Body of pancreas (tissue), 4 donors: ENCODE measurements at regions not wholly inside any gene's neighbourhood (a gene's known extent, or its start where the extent isn't known, plus 50 kb on each side); places are given as distances from the start of the nearest gene placed in this dataset.

Experiments
- ATAC-seq: fragments of 150-250 bp; one replicate; pipeline ENCODE4 v1.9.1; 2016
- DNase-seq, 4 donors: peaks; one replicate each; pipeline ENCODE4 v3.0.0-alpha.2; 2019
- H3K27ac ChIP-seq, 4 donors: fragments of 200-600 bp; sonication (generic); 1 replicate in 3 of 4; 2 replicates in 1 of 4; pipeline versions ENCODE4 v1.5.1 to v1.6.1; 2016 to 2019; ENCODE audit warnings: mild to moderate bottlenecking in 1 of 4, mixed read lengths in 1 of 4, moderate library complexity in 1 of 4
- H3K27me3 ChIP-seq, 2 donors: fragments of 200-600 bp; sonication (generic); one replicate each; pipeline ENCODE4 v1.6.0; 2016; ENCODE audit warnings: mild to moderate bottlenecking in 1 of 2
- H3K36me3 ChIP-seq, 2 donors: fragments of 200-600 bp; sonication (generic); replicated peaks in 1 of 2; 2 replicates each; pipeline ENCODE4 v1.5.1; 2016; ENCODE audit warnings: low read depth in 2 of 2; ENCODE audit not compliant: insufficient read depth in 1 of 2
- H3K4me1 ChIP-seq: fragments of 200-600 bp; sonication (generic); one replicate; pipeline ENCODE4 v1.6.0; 2016
- H3K4me3 ChIP-seq, 2 donors: fragments of 200-600 bp; sonication (generic); 1 replicate in 1 of 2; 2 replicates in 1 of 2; pipeline ENCODE4 v1.5.1; 2016 to 2019
- H3K9me3 ChIP-seq, 3 donors: fragments of 200-600 bp; sonication (generic); 1 replicate in 2 of 3; 2 replicates in 1 of 3; pipeline ENCODE4 v1.5.1; 2016
- CTCF ChIP-seq, 7 experiments: fragments of 450-650 bp in 4 of 7; fragments of 200-600 bp in 3 of 7; sonication (generic) in 3 of 7; IDR thresholded peaks; one replicate each; pipeline ENCODE4 v1.5.1; 2016 to 2019; ENCODE audit warnings: antibody characterized with exemption in 7 of 7
- POLR2A ChIP-seq, 3 donors: fragments of 450-650 bp; IDR thresholded peaks; one replicate each; pipeline ENCODE4 v1.6.1; 2016; ENCODE audit warnings: antibody characterized with exemption in 3 of 3, mild to moderate bottlenecking in 2 of 3
- WGBS, 2 donors: methylation state at CpG; one replicate each; pipeline ENCODE4 v1.1.5; 2017; 5-methylcytosine and 5-hydroxymethylcytosine counted together
- intact Hi-C: fragments of 100-400 bp; cut with DNase I; formaldehyde crosslinking; loops from one replicate; pipeline ENCODE4 v1.15.1; 2023

- no peaks in the 10 kb centered on the region for H3K27me3 ChIP-seq
- TF ChIP-seq CTCF (IDR thresholded peaks at IDR 0.05) (no peak), POLR2A (IDR thresholded peaks at IDR 0.05) (no peak)
- WGBS, 2 donors = 17 to 53% methylated on average over 2 of the region's 2 CpGs
- H3K4me1 ChIP-seq = no peaks in the 10 kb centered on the region
- intact Hi-C loops = no loop called here
- no peak overlapping the region for H3K27ac ChIP-seq
- DNase-seq (no peak), ATAC-seq (no peak)
- H3K4me3 ChIP-seq = no peak overlapping the region
- H3K9me3 ChIP-seq = no peaks in the 10 kb centered on the region
- H3K36me3 ChIP-seq = no peaks in the 10 kb centered on the region
These were observed 465.3 kb upstream of the FTMT start for GRCh38 chr5:121386334-121386733.

- no peak overlapping the region for H3K27ac ChIP-seq
- ATAC-seq (no peak), DNase-seq (no peak)
- H3K4me3 ChIP-seq = no peak overlapping the region
- H3K36me3 ChIP-seq = no peaks in the 10 kb centered on the region
- TF ChIP-seq CTCF (IDR thresholded peaks at IDR 0.05) (no peak), POLR2A (IDR thresholded peaks at IDR 0.05) (no peak)
- no peaks in the 10 kb centered on the region for H3K4me1 ChIP-seq
- intact Hi-C loops = no loop called here
- no peaks in the 10 kb centered on the region for H3K9me3 ChIP-seq
- H3K27me3 ChIP-seq = no peaks in the 10 kb centered on the region
These were observed 455.0 kb upstream of the FTMT start for GRCh38 chr5:121396716-121397115.

- no peak overlapping the region for H3K27ac ChIP-seq
- intact Hi-C loops = no loop called here
These were observed 451.8 kb upstream of the FTMT start for GRCh38 chr5:121399879-121400278.

GRCh38 chr5:121408778-121409177, 442.9 kb upstream of the FTMT start:
- WGBS, 2 donors = 35 to 64% methylated on average over 1 of the region's 1 CpG
- ATAC-seq (no peak), DNase-seq (no peak)
- no peaks in the 10 kb centered on the region for H3K27me3 ChIP-seq
- no peak overlapping the region for H3K27ac ChIP-seq
- no peak for TF ChIP-seq CTCF (IDR thresholded peaks at IDR 0.05)
- no peak for TF ChIP-seq POLR2A (IDR thresholded peaks at IDR 0.05)
- intact Hi-C loops = no loop called here
- H3K4me3 ChIP-seq = no peak overlapping the region
- no peaks in the 10 kb centered on the region for H3K9me3 ChIP-seq
- H3K4me1 ChIP-seq = no peaks in the 10 kb centered on the region
- H3K36me3 ChIP-seq = no peaks in the 10 kb centered on the region

More at GRCh38 chr5:121399879-121400278, 451.8 kb upstream of the FTMT start:
- DNase-seq (no peak), ATAC-seq (no peak)
- H3K4me3 ChIP-seq = no peak overlapping the region
- no peaks in the 10 kb centered on the region for H3K27me3 ChIP-seq
- no peaks in the 10 kb centered on the region for H3K9me3 ChIP-seq
- no peaks in the 10 kb centered on the region for H3K4me1 ChIP-seq
- H3K36me3 ChIP-seq = no peaks in the 10 kb centered on the region
- WGBS, 2 donors = 31 to 72% methylated on average over 1 of the region's 1 CpG
- no peak for TF ChIP-seq POLR2A (IDR thresholded peaks at IDR 0.05)
- no peak for TF ChIP-seq CTCF (IDR thresholded peaks at IDR 0.05)

- Histone ChIP-seq H3K4me3 (no peak overlapping the region), H3K27ac (no peak overlapping the region), H3K9me3 (no peaks in the 10 kb centered on the region), H3K27me3 (no peaks in the 10 kb centered on the region), H3K36me3 (no peaks in the 10 kb centered on the region), H3K4me1 (no peaks in the 10 kb centered on the region)
- WGBS, 2 donors = 29 to 50% methylated on average over 1 of the region's 1 CpG
- intact Hi-C loops = no loop called here
- ATAC-seq (no peak), DNase-seq (no peak)
- no peak for TF ChIP-seq CTCF (IDR thresholded peaks at IDR 0.05)
- TF ChIP-seq POLR2A (IDR thresholded peaks at IDR 0.05) = no peak
These were observed 436.4 kb upstream of the FTMT start for GRCh38 chr5:121415270-121415669.
